Prostate gland (tissue), 2 donors: ENCODE measurements at regions not wholly inside any gene's neighbourhood (a gene's known extent, or its start where the extent isn't known, plus 50 kb on each side); places are given as distances from the start of the nearest gene placed in this dataset.

Source experiments
- DNase-seq: peaks from one replicate; pipeline ENCODE4 v3.0.0-alpha.2; 2019; ENCODE audit warnings: low spot score
- H3K27ac ChIP-seq, 2 donors: fragments of 200-600 bp; sonication (generic); 2 replicates each; pipeline ENCODE4 v1.5.1; 2017 to 2019
- H3K27me3 ChIP-seq: fragments of 200-600 bp; sonication (generic); replicated peaks from 2 replicates; pipeline ENCODE4 v1.5.1; 2019; ENCODE audit not compliant: insufficient read depth
- H3K36me3 ChIP-seq, 2 donors: fragments of 200-600 bp; sonication (generic); 1 replicate in 1 of 2; 2 replicates in 1 of 2; pipeline versions ENCODE4 v1.5.1 to v1.8.1; 2017 to 2019
- H3K4me1 ChIP-seq: fragments of 200-600 bp; sonication (generic); replicated peaks from 2 replicates; pipeline ENCODE4 v1.5.1; 2019
- H3K4me3 ChIP-seq, 2 donors: fragments of 200-600 bp; sonication (generic); 2 replicates each; pipeline ENCODE4 v1.5.1; 2017 to 2019
- H3K9me3 ChIP-seq: fragments of 200-600 bp; sonication (generic); 2 replicates; pipeline ENCODE4 v1.5.1; 2017
- POLR2A ChIP-seq: fragments of 450-650 bp; IDR thresholded peaks from one replicate; pipeline ENCODE4 v1.6.1; 2016; ENCODE audit warnings: antibody characterized with exemption, mild to moderate bottlenecking
- POLR2AphosphoS5 ChIP-seq: sonication (generic); formaldehyde crosslinking; IDR thresholded peaks from one replicate; pipeline ENCODE4 v1.6.1; 2017; ENCODE audit warnings: antibody characterized with exemption
- WGBS: methylation state at CpG from one replicate; pipeline ENCODE4 v1.1.5; 2018; 5-methylcytosine and 5-hydroxymethylcytosine counted together
- intact Hi-C: fragments of 100-400 bp; cut with DNase I; formaldehyde crosslinking; loops from one replicate; pipeline ENCODE4 v1.14.2; 2022
- TF ChIP-seq, protein P1 (sequence below), 4 experiments: fragments of 200-600 bp in 2 of 4; fragments of 450-650 bp in 2 of 4; sonication (generic) in 2 of 4; IDR thresholded peaks; 1 replicate in 3 of 4; 2 replicates in 1 of 4; pipeline ENCODE4 v1.5.1; 2016 to 2019; ENCODE audit warnings: antibody characterized with exemption in 4 of 4, mild to moderate bottlenecking in 2 of 4, moderate library complexity in 2 of 4

DNA sequence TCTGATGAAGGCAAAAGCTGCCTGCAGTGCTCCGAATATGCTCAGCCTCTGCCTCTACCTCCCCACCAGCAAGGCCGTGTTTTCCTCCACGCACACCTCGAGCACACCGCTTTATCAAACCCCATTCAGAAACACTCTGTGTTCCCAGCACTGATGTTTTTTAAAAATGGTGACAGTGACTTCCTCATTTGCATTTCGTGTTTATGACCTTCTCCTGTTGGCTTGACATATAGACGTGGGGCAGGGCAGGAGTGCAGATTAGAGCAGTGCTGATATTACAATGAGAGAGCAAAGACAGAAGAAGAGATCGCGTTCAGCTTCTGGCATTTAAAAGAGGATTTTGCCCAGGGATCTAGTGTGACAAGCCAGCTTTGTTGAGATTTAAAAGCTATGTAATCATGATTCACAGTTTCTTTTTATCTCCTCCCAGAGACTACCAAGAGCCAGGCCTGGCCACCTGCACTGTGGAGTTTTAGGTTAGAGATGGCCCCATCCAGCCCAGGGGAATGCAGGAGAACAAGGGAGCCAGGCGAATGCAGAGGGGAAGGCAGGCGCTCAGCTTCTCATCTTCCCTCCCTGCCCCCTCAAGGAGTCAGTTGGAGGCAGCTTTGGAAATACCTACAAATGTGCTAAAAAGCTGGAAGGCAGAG lies 61.5 kb upstream of the NEDD4L start:
- Histone ChIP-seq H3K4me1 (no peaks in the 10 kb centered on the region), H3K4me3 (no peak overlapping the region), H3K36me3 (no peaks in the 10 kb centered on the region), H3K9me3 (no peaks in the 10 kb centered on the region), H3K27ac (no peak overlapping the region), H3K27me3 (no peaks in the 10 kb centered on the region)
- DNase-seq, result no peak
- intact Hi-C loops, result no loop called here
- TF ChIP-seq, protein P1, sequence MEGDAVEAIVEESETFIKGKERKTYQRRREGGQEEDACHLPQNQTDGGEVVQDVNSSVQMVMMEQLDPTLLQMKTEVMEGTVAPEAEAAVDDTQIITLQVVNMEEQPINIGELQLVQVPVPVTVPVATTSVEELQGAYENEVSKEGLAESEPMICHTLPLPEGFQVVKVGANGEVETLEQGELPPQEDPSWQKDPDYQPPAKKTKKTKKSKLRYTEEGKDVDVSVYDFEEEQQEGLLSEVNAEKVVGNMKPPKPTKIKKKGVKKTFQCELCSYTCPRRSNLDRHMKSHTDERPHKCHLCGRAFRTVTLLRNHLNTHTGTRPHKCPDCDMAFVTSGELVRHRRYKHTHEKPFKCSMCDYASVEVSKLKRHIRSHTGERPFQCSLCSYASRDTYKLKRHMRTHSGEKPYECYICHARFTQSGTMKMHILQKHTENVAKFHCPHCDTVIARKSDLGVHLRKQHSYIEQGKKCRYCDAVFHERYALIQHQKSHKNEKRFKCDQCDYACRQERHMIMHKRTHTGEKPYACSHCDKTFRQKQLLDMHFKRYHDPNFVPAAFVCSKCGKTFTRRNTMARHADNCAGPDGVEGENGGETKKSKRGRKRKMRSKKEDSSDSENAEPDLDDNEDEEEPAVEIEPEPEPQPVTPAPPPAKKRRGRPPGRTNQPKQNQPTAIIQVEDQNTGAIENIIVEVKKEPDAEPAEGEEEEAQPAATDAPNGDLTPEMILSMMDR (IDR thresholded peaks at IDR 0.05), result no peak
- TF ChIP-seq POLR2AphosphoS5, result no peak
- no peak for TF ChIP-seq POLR2A
- 72% methylated on average over 11 of the region's 11 CpGs for WGBS

DNA sequence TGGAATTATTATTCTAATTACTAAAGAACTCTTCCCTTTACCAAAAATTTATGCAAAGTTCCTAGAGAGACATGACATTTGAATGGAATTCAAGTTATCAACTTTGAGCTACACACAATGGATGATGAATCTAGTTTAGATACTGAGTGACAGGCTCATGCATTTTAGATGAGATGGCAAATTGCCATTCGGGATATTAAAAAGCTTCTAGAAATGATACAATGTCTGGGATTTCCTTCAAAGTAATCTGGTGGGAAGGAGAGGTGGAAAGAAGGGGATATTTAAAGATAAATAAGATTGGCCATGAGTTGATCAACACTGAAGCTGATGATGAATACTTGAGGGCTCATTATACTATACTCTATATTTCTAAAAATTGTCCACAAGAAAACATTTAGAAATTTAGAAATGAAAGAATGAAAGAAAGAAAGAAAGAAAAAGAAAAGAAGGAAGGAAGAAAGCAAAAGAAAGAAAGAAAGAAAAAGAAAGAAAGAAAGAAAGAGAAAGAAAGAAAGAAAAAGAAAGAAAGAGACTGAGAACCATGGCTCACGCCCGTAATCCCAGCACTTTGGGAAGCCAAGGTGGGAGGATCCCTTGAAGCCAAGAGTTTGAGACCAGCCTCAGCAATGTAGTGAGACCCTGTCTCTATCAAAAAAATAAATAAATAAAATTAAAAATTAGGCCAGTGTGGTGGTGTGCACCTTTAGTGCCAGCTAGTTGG lies 62.6 kb upstream of the NEDD4L start:
- WGBS, result 88% methylated on average over 3 of the region's 3 CpGs
- Histone ChIP-seq H3K36me3 (no peaks in the 10 kb centered on the region), H3K4me1 (no peaks in the 10 kb centered on the region), H3K4me3 (no peak overlapping the region), H3K9me3 (no peaks in the 10 kb centered on the region), H3K27me3 (no peaks in the 10 kb centered on the region), H3K27ac (no peak overlapping the region)
- TF ChIP-seq POLR2A (no peak), POLR2AphosphoS5 (no peak)
- TF ChIP-seq, protein P1 (IDR thresholded peaks at IDR 0.05), result no peak
- intact Hi-C loops, result no loop called here
- no peak for DNase-seq

DNA sequence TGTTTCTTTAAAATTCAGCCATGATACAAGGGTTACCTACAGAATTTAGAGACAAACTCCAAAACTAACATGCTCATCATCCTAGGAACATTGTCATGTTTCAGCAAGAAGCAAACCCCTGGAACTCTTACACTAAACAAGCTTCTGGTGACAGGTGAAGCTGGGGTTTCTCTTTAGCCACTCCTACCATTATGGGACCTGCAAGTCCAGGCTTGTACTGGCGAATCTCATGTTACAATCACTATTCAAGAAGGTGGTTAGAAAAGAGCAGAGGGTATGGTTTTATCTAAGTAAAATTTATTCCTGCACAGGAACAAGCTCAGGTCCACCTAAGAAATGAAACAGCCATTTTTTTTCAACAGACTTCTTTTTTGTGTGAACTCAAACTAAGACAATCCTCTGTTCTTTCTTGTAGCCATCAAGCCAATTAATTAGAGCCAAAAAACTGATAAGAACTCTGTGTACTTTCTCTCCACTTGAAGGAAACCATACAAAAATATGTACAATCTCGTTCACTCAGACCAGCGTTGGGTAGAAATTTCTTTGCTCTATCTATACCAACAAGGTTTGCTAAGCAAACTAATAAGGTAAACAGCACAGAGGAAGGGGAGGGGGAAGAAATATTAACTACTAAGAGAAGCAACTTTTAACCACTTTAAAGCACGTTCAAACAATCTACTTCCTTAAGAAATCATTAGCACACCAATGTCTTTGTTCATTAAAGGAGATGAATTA lies 63.3 kb upstream of the NEDD4L start:
- H3K4me1 ChIP-seq, result no peaks in the 10 kb centered on the region
- H3K27ac ChIP-seq, result no peak overlapping the region
- no peaks in the 10 kb centered on the region for H3K36me3 ChIP-seq
- H3K27me3 ChIP-seq, result no peaks in the 10 kb centered on the region
- no peak overlapping the region for H3K4me3 ChIP-seq
- H3K9me3 ChIP-seq, result no peaks in the 10 kb centered on the region
- no peak for DNase-seq
- intact Hi-C loops, result no loop called here
- 28% methylated on average over 4 of the region's 4 CpGs for WGBS
- TF ChIP-seq, protein P1 (IDR thresholded peaks at IDR 0.05), result no peak
- TF ChIP-seq POLR2A, result no peak
- TF ChIP-seq POLR2AphosphoS5, result no peak

DNA sequence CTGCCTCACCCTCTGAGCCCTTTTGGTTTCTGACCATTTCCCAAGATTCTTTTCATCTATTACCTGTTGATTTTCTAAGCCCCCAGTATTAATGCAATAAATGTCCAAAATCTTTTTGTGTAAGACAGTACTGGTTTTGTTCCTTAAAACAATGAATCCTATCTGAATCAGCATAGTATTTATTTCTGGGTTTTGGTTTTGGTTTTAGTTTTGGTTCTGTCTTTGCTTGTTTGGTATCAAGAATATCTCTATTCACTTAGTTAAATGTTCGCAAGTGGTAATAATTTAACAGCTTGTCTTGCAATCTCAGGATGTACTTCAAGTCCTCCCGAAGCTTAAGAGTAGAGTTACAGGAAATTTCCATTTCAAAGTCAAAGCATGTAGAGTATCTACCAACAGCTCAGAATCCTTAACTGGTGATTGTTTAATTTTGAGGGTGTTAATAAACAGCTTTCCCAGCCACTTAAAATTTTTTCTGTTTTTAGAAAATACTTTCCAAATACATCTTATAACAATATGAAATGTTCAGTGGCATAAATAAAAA lies 67.7 kb upstream of the NEDD4L start:
- H3K27ac ChIP-seq, result peak overlapping the region in 1 of 2 donors; percentile 5
- intact Hi-C loops, result no loop called here
- TF ChIP-seq POLR2A (no peak), POLR2AphosphoS5 (no peak)
- TF ChIP-seq, protein P1 (IDR thresholded peaks at IDR 0.05), result no peak

More for the DNA sequence above, 67.7 kb upstream of the NEDD4L start:
- Histone ChIP-seq H3K36me3 (no peaks in the 10 kb centered on the region), H3K4me3 (no peak overlapping the region), H3K27me3 (no peaks in the 10 kb centered on the region), H3K9me3 (no peaks in the 10 kb centered on the region), H3K4me1 (no peaks in the 10 kb centered on the region)
- WGBS, result 7% methylated on average over 2 of the region's 2 CpGs
- DNase-seq, result no peak
